HG03045 (cell line): ENCODE measurements at regions not wholly inside any gene's neighbourhood (a gene's known extent, or its start where the extent isn't known, plus 50 kb on each side); places are given as distances from the start of the nearest gene placed in this dataset.
"Not testable (repeated sequence)": the region's sequence is repeated elsewhere in the genome, so short reads cannot be mapped to it uniquely, and the experiment has no call there.

Experiments used
- ATAC-seq: cut with Tn5 transposase; IDR thresholded peaks from one replicate; pipeline ENCODE4 v1.9.1; 2021; ENCODE audit warnings: mild to moderate bottlenecking, moderate library complexity; ENCODE audit not compliant: unreplicated experiment

DNA sequence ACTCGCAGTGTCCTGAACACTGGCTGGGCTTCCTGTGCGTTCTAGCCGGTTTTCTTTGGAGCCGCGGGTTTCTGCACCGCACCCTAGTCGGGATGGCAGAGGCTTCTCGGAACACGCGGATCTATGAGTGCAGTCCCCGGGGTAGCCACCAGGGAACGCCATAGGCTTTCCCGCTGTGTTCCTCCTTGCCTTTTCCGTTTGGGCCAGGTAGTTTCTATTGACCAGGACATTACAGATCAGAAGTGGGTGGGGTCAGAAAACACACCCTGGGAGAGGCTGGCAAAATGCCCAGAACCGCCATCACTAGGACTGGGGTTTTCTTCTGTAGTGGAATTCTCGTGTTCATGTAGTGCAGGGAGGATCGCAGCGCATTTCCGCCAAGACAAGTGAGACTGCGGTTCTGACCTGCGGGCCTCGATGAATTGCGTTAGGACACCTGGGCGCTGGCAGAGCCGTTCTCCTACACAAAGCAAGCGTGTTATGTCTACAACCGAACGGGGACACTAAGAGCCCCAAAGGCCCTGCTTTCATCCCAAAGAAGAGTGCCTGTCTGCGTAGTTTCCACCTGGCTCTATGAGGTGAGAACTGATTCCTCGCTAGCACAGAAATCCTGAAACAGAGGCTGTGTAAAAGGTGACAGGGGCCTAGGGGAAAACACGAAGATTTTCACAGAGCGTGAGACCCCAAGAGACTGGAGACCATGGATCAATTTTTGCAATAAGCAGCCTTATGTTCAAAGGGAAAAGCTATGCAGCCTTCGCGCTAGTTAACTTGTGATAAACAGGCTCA lies 121.5 kb downstream of the PPIAL4G start:
- not testable (repeated sequence) for ATAC-seq

DNA sequence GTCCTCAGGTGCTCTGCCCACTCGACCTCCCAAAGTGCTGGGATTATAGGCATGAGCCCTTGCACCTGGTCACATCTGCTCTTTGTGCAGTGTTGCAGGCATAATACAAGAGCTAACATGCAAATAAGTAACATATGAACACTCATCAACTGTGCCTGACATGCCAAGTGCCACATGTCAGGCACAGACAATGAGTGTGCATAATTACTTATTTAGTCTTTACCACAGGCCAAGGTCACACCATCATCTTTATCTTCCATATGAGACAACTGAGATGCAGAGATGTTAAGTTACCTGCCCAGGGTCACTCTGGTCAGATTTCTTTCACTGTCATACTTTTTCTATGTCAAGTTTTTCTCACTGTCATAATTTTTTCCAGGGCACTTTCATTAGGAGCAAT lies 126.1 kb downstream of the PPIAL4G start:
- ATAC-seq: no peak

DNA sequence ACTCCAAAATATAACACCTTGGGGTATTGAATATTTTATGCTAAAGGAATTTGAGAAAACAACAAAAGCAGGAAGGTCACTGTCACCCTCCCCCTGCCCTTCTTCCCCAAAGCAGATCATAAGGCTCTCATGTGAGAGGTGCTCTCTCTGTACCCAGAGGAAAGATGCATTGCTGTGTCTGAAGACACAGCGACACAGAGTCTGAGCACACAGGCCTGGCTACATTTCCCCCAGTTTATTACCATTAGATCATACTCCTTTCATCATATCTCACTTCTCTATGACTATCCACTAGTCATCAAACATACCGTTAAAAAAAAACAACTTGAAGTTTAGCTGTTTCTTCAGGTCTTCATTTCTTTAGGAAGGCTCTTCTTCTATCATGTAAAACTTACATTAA lies 127.1 kb downstream of the PPIAL4G start:
- ATAC-seq: no peak

DNA sequence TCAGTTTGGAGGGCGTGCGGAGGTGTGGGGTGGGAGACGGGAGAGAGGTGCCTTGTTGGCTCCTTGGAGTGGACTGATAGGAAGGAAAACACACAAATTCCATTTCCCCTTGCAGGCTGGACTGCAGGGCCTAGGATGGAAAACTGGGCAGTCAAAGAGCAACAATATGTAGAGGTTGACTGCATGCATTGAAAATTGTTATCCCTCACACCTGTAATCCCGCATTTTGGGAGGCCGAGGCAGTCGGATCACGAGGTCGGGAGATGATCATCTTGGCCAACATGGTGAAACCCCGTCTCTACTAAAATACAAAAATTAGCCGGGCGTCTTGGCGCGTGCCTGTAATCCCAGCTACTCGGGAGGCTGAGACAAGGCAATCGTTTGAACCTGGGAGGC lies 128.2 kb downstream of the PPIAL4G start:
- ATAC-seq: no peak

DNA sequence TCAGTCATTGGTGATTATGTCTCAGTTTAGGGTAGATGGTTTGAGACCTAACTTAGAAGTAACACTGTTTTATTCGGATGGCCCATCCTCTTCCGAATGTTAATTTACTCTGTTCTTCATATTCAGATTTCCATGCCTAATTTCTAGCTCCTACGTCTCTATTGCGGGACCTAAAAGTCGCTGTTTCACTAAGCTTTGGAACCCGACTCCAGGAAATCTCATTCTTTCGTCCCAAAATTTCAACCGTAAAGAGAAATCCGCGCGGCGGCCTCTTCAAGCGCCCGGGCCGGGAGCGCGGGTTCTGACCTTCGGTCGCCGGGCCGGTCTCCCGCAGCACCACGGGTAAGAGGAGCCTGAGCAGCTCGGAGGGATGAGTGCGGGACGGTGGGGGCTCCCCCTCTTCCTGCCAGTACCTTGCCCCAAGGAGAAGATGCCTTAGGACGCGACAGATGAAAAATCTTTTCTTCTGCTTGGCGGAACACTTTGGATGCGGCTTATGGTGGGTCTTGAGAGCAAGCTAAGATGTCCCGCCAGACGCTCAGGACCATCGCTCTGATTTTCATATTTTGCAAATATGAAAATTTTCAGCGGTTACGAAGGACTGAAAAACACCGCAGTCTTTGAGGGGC lies 128.7 kb downstream of the PPIAL4G start:
- ATAC-seq: no peak

DNA sequence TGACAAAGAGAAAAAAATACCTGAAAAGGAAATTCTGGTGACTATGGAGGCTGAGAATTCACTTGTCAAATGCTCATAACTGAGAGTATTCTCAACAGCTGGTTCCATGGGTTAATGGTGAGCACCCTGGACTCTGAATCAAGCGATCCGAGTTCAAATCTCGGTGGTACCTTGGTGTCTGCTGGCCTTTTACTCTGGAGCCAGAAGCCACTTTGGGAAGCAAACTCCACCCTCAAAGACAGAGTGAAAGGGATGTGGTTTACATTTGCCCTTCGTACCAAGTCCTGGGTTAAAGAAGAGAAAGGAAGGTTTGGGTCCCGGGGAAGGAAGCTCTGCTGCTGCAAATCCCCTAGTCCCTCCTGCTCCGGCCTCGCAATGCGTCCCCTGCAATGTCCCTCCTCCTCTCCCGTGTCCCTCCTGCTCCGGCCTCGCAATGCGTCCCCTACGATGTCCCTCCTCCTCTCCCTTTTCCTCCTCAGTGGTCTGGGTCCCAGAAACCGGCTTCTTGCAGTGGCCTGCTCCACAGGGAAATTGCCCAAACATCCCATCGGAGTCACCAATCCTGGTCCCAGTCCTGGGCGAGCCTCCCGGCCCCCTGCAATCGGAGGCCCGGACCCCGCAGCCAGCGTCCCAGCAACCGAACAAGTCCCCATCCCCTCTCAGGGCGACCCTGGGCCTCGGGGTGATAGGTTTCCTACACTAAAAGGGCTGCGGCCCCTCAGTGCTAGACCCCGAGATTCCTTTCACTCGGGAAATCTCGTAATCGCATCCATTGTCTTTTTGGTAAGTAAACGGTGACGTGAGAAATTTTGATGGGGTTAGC lies 129.4 kb downstream of the PPIAL4G start:
- ATAC-seq: no peak

DNA sequence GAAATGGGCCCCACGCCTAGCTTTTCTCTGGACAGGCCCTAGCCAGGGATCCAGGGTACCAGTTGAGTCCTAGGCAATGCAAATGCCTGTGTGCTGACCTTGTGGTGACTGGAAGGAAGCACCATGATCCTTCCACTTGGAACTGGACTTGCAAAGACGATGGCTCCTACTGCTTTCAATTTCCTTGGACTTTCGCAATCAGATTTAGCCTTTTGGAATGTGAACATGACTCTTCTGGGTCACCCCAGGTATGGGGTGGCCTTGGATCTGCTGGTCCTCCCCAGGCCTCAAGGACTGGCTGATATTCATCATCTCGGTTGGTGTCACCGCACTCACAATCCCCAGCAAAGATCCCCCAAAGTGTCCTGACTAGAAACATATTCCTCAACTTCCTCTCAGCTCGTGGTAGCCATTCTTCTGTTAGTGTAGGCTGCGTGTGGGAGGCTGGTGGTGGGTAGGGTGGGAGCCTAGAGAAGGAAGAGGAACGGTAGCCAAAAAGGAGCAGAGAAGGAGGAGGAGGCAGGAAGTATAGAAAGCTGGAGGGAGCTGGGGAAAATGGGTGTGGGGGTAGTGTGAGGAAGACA lies 130.5 kb downstream of the PPIAL4G start:
- no peak for ATAC-seq

DNA sequence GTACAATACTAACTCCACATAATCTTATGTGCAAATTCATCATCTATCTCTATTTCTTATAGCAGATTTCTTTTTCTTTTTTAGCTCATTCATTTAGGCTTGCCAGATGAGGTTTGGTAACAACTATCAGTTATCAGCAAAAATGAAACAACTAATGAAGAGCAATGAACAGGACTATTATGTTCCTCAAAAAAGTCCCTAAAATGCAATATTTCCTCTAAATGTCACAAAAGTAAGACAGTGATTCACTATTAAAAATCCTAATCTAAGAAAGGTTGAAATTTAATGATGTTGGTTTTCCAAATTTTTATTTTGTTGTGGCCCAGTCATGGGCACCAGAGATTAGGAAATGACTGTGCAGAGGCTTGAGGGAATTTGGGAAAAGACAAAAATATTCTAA lies 135.3 kb downstream of the PPIAL4G start:
- ATAC-seq: no peak

DNA sequence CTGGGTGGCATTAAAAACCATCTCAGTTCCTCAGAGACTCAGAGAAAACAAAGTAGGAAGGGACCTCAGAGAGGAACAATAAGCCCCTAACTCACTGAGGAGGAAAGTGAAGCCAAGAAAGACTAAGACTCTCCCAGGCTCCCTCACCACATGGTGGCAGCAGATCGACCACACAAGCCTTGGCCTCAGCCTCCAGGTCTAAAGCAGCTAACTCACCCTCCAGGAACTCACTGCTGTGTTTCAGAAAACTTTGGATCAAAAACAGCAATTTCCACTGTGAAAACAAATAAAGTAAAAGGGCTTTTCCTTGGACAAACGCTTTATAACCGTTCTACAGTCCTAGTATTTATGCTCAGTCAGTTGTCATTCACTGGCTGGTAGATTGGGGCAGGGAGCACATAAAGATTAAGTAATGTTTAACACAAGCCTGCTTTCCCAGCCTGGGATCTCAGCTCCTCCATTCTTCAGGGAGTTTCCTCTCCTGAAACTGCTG lies 137.4 kb downstream of the PPIAL4G start:
- not testable (repeated sequence) for ATAC-seq

DNA sequence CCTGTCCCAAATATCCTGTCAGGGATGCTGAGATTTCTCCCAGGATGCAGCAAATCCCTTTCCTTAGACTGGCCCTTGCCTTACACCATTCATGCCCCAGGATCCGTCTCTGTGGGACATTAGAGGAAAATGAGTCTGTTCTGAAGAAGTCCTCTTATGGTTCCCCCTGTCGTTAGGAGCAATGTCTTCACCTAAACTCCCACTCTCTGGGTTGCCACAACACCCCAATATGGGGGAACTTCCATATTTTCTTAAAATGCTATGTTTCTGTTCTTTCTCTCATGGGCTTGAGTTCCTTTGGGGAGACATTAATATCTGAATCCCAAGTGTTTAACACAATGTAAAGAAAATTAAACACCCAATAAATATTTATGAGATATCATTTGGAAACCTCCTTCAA lies 138.5 kb downstream of the PPIAL4G start:
- not testable (repeated sequence) for ATAC-seq

DNA sequence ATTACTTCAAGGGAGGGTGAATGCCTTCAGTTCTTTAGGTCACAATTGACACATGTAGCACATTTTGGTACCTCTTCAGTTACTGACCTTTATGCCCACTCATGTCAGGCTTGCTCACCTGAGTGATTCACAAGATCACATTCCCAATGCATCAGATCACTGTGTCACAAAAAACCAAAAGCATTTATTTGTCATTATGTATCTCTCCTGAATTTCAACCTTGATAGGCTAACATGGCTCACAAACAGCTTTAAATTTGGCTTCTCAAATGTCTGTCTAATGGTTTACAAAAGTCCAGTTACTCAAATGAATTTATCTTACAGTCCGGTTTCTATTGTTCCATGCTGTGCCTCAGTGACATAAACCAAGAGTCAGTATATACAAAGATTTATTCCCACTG lies 141.4 kb downstream of the PPIAL4G start:
- not testable (repeated sequence) for ATAC-seq

DNA sequence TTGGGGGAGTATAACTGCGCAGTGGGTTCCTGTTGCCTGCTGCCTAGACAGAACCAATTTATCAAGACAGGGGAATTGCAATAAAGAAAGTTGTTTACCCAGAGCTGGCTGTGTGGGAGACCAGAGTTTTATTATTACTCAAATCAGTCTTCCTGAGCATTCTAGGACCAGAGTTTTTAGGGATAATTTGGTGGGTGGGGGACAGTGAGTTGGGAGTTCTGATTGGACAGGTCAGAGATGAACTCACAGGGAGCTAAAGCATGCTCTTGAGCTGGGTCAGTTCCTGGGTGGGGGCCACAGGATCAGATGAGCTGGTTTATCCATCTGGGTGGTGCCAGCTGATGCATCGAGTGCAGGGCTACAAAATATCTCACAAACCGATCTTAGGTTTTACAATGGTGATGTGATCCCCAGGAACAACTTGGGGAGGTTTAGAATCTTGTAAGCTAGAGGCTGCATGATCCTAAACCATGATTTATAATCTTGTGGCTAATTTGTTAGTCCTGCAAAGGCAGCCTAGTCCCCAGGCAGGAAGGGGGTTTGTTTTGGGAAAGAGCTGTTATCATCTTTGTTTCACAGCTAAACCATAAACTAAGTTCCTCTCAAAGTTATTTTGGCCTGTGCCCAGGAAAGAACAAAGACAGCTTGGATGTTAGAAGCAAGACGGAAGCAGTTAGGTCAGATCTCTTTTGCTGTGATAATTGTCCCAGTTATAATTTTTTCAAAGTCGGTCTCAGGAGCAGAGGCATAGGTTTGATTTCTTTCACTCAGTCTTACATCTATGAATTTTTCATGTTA lies 146.8 kb downstream of the PPIAL4G start:
- not testable (repeated sequence) for ATAC-seq

DNA sequence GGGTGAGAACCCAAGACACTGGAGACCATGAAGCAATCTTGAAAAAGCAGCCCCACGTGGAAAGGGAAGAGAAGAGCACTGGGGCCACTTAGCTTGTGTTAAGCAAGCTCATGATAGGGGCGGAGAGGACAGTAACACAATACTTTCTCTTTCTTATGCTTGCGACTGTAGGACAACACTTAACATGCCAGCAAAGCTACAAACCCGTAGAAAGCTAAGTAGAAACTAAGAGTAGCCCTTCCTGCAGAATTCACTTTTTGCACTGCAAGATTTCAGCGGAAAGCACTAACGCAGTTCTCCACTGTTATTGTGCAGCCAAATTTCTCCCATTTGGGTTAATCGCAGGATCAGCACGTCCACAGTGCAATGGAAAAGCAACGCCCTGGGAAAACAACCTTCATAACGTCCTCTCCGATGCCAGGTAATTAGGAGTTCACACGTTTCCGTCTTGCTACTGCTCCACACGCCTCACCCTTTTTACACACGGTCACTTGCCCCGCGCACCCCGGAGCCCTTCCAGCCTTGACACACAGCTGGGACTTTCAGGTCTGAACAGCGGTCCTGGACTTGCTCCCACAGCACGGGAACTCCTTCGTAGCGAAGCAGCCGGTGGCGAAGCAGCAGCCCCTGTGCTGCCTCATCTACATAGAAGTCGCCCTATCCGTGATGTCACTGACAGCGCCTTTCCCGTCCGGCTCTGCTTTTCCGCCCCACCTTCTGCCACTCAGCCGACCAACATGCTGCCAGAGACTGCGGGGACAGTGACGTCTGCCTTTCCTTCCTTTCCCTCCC lies 148.6 kb downstream of the PPIAL4G start:
- peak; percentile 66 for ATAC-seq

DNA sequence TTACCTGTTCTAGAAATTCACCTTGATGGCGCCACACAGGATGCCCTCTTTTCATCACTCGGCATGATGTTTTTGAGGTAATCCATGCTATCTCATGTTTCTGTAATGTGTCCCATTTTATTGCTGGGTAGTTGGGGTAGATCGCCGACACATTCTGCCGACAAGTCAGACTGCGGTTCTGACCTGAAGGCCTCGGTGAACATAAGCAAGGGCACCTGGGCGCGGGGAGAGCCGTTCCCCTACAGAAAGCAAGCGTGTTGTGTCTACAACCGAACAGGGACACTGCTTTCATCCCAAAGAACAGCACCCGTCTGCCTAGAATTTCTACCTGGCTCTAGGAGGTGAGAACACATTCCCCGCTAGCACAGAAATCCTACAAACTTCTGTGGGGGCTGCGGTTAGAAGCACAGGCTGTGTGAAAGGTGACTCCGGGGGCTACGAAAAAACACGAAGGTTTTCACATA lies 149.2 kb downstream of the PPIAL4G start:
- ATAC-seq: no peak

DNA sequence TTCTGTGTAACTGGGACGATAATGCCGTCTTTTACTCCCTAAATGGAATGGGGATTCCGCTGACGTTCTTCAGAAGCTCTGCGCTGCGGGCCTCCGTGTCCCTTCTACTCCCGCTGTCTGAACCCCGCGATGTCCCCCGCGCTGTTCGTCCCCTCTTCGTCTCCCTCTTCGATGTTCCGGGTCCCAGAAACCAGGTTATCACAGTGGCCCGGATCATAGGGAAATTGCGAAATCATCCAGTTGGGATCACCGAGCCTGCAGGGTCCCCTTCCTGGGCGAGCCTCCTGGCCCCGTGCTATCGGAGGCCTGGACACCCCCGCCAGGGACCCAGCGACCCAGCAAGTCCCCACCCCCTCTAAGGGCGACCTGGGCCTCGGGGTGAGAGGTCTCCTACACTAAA lies 154.2 kb downstream of the PPIAL4G start:
- ATAC-seq: no peak

DNA sequence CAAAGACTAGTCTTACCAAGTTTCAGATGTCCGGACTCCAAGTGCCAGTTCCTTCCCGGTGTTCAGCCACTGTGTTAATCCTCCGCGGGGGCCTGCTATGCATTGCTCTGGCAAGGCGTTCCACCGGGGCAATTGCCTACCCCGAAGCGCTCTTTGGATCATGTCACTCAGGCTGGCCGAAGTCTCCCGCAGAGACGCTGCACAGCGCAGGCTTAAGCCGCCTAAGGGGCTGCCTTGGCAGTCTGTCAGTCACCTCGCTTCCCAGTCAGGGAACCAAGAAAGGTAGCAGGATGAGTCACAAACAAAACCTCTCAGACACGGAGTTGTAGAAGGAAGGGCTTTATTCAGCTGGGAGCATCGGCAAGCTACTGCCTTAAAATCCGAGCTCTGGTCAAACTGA lies 158.1 kb downstream of the PPIAL4G start:
- ATAC-seq: not testable (repeated sequence)

DNA sequence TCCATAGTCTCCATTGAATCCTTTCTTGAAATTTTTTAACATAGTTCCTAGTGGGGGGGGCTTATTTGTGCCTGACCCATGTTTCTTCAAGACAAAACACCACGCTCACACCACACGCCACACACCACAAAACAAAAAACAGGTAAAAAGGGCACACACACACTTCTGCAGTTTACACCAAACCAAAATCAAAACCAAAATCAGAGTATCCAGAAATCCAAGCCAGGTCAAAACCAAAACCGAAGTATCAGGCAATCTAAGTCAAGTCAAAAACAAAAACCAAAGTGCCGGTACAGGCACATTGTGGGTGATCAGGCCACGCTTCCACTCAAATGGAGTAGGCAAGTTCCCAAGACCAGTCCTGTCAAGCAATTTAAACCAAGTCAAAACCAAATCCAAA lies 158.6 kb downstream of the PPIAL4G start:
- not testable (repeated sequence) for ATAC-seq

DNA sequence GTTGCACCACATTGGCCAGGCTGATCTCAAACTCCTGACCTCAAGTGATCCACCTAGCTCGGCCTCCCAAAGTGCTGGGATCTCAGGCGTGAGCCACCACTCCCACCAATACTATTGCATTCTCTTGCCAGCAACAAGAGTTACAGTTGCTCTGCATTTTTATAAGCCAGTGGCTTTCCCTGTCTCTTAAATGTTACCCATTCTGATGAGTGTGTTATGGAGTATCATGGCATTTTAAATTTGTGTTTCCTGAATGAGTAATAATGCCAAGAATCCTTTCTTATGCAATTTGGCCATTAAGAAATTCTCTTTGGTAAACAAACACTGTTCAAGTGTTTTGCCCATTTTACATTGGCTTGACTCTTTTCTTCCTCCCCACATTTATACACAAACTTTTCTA lies 163.0 kb downstream of the PPIAL4G start:
- not testable (repeated sequence) for ATAC-seq

DNA sequence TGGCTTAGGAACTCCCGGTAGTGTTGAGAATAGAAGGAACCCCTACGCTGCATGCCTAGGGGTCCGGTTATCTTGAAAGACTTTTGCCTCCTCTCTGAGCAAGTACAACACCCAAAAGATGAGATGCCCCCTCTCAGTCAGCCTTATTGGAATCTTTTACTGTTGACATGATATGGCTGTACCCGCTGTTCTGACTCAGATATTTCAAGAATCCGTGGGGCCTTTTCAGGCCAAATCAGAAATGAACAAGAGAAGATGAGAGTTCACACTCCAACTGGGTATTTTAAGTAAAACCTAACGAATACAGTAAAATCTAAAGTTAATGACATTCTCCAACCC lies 164.2 kb downstream of the PPIAL4G start:
- no peak for ATAC-seq
